ENCODE measurements at regions not wholly inside any gene's neighbourhood (a gene's known extent, or its start where the extent isn't known, plus 50 kb on each side); places are given as distances from the start of the nearest gene placed in this dataset.

DNA sequence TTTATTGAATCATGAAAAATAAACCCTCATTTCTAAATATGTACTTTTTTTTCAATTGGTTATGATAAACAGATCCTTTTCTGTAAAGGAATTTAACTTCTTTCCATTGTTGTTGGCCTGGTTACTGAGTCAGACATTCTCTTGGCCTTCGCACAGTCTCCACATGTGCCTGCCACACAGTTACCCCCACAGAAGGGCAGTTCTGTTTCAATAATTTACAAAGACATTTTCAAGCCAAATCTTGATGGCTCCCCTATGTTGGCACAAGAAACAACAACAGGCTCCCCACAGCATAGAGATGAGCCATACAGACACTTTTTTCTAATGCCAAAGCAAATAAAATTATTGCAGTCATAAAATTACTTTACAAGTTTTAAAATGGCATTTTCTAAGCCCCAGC lies 55.6 kb upstream of the BEND6 start:
- no peaks in the 10 kb centered on the region for H3K27me3 ChIP-seq (ENCODE audit: insufficient read depth, low read depth)
- no peak overlapping the region for H3K9ac ChIP-seq
- H3K4me3 ChIP-seq (IDR thresholded peaks at IDR 0.05; ENCODE audit: insufficient read depth, low read depth, low read length): no peak overlapping the region
- no peak overlapping the region for H3K27ac ChIP-seq
- no peak overlapping the region for H3K4me2 ChIP-seq
- no peak overlapping the region for H2AFZ ChIP-seq (ENCODE audit: low read depth)
- H3K79me2 ChIP-seq (ENCODE audit: insufficient read depth, low read depth): no peaks in the 10 kb centered on the region
- TF ChIP-seq, protein P1, sequence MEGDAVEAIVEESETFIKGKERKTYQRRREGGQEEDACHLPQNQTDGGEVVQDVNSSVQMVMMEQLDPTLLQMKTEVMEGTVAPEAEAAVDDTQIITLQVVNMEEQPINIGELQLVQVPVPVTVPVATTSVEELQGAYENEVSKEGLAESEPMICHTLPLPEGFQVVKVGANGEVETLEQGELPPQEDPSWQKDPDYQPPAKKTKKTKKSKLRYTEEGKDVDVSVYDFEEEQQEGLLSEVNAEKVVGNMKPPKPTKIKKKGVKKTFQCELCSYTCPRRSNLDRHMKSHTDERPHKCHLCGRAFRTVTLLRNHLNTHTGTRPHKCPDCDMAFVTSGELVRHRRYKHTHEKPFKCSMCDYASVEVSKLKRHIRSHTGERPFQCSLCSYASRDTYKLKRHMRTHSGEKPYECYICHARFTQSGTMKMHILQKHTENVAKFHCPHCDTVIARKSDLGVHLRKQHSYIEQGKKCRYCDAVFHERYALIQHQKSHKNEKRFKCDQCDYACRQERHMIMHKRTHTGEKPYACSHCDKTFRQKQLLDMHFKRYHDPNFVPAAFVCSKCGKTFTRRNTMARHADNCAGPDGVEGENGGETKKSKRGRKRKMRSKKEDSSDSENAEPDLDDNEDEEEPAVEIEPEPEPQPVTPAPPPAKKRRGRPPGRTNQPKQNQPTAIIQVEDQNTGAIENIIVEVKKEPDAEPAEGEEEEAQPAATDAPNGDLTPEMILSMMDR (conservative IDR thresholded peaks at IDR 0.05; ENCODE audit: low read depth, low read length): no peak
- H3K4me1 ChIP-seq (ENCODE audit: low read depth, poor library complexity, severe bottlenecking): peaks cover 2% of the 10 kb centered on the region
- H3K36me3 ChIP-seq (ENCODE audit: insufficient read depth): no peaks in the 10 kb centered on the region
- no peaks in the 10 kb centered on the region for H4K20me1 ChIP-seq (ENCODE audit: insufficient read depth)

GRCh38 chr6:56897789-56898529 lies 56.9 kb upstream of the BEND6 start:
- TF ChIP-seq, protein P1 (conservative IDR thresholded peaks at IDR 0.05; ENCODE audit: low read depth, low read length): no peak
- H3K4me2 ChIP-seq: no peak overlapping the region

GRCh38 chr6:56891754-56892153 lies 63.2 kb upstream of the BEND6 start:
- Histone ChIP-seq H3K36me3 (ENCODE audit: insufficient read depth) (no peaks in the 10 kb centered on the region), H3K79me2 (ENCODE audit: insufficient read depth, low read depth) (no peaks in the 10 kb centered on the region), H3K27ac (no peak overlapping the region), H2AFZ (ENCODE audit: low read depth) (no peak overlapping the region), H4K20me1 (ENCODE audit: insufficient read depth) (no peaks in the 10 kb centered on the region), H3K9ac (no peak overlapping the region), H3K27me3 (ENCODE audit: insufficient read depth, low read depth) (no peaks in the 10 kb centered on the region), H3K4me2 (no peak overlapping the region), H3K4me3 (IDR thresholded peaks at IDR 0.05; ENCODE audit: insufficient read depth, low read depth, low read length) (no peak overlapping the region), H3K4me1 (ENCODE audit: low read depth, poor library complexity, severe bottlenecking) (peaks cover 34% of the 10 kb centered on the region)
- TF ChIP-seq, protein P1 (conservative IDR thresholded peaks at IDR 0.05; ENCODE audit: low read depth, low read length): no peak

More at GRCh38 chr6:56897789-56898529, 56.9 kb upstream of the BEND6 start:
- no peaks in the 10 kb centered on the region for H3K27me3 ChIP-seq (ENCODE audit: insufficient read depth, low read depth)
- H3K4me1 ChIP-seq (ENCODE audit: low read depth, poor library complexity, severe bottlenecking): no peaks in the 10 kb centered on the region
- H3K79me2 ChIP-seq (ENCODE audit: insufficient read depth, low read depth): no peaks in the 10 kb centered on the region
- H2AFZ ChIP-seq (ENCODE audit: low read depth): no peak overlapping the region
- H3K4me3 ChIP-seq (IDR thresholded peaks at IDR 0.05; ENCODE audit: insufficient read depth, low read depth, low read length): no peak overlapping the region
- H3K9ac ChIP-seq: no peak overlapping the region
- no peaks in the 10 kb centered on the region for H4K20me1 ChIP-seq (ENCODE audit: insufficient read depth)
- H3K36me3 ChIP-seq (ENCODE audit: insufficient read depth): no peaks in the 10 kb centered on the region
- H3K27ac ChIP-seq: no peak overlapping the region

- peak overlapping the region; percentile 22; the same call in 1 of the 2 replicates for H3K4me2 ChIP-seq
- TF ChIP-seq, protein P1 (conservative IDR thresholded peaks at IDR 0.05; ENCODE audit: low read depth, low read length): no peak
- H3K27me3 ChIP-seq (ENCODE audit: insufficient read depth, low read depth): no peaks in the 10 kb centered on the region
- H3K79me2 ChIP-seq (ENCODE audit: insufficient read depth, low read depth): no peaks in the 10 kb centered on the region
- H3K4me3 ChIP-seq (IDR thresholded peaks at IDR 0.05; ENCODE audit: insufficient read depth, low read depth, low read length): no peak overlapping the region
- no peak overlapping the region for H2AFZ ChIP-seq (ENCODE audit: low read depth)
- H3K27ac ChIP-seq: peak overlapping the region; percentile 22; the same call in 1 of the 2 replicates
- H4K20me1 ChIP-seq (ENCODE audit: insufficient read depth): no peaks in the 10 kb centered on the region
- no peaks in the 10 kb centered on the region for H3K36me3 ChIP-seq (ENCODE audit: insufficient read depth)
- H3K9ac ChIP-seq: no peak overlapping the region
- peaks cover 34% of the 10 kb centered on the region for H3K4me1 ChIP-seq (ENCODE audit: low read depth, poor library complexity, severe bottlenecking)
Measured at GRCh38 chr6:56890683-56891429, 64.1 kb upstream of the BEND6 start.

Measured in KMS-11 (cell line).